Nephron progenitor cell (in vitro differentiated cells): ENCODE measurements at regions not wholly inside any gene's neighbourhood (a gene's known extent, or its start where the extent isn't known, plus 50 kb on each side); places are given as distances from the start of the nearest gene placed in this dataset.
A peak's percentile ranks its signal among the peaks of the same experiment; 100 is the strongest.

Experiments used
- DNase-seq: peaks from one replicate; pipeline ENCODE4 v3.0.0; 2021
- H3K27ac Mint-ChIP-seq: 2 replicates; pipeline ENCODE4 v1.8.0; 2021; ENCODE audit warnings: mild to moderate bottlenecking, moderate library complexity, mixed read lengths
- H3K27me3 Mint-ChIP-seq: 2 replicates; pipeline ENCODE4 v1.8.0; 2021; ENCODE audit warnings: mild to moderate bottlenecking, low read depth, mixed read lengths; ENCODE audit not compliant: poor library complexity
- H3K36me3 Mint-ChIP-seq: 2 replicates; pipeline ENCODE4 v1.8.0; 2021; ENCODE audit warnings: low read depth, mixed read lengths
- H3K4me1 Mint-ChIP-seq: 2 replicates; pipeline ENCODE4 v1.8.0; 2021; ENCODE audit warnings: mixed read lengths
- H3K4me3 Mint-ChIP-seq: 2 replicates; pipeline ENCODE4 v1.8.0; 2021; ENCODE audit warnings: mild to moderate bottlenecking, moderate library complexity, mixed read lengths
- H3K9me3 Mint-ChIP-seq: 2 replicates; pipeline ENCODE4 v1.8.0; 2021; ENCODE audit warnings: mild to moderate bottlenecking, moderate library complexity, mixed read lengths
- CTCF ChIP-seq: fragments of 200-600 bp; sonication (generic); IDR thresholded peaks from 2 replicates; pipeline ENCODE4 v1.5.0; 2021; ENCODE audit warnings: antibody characterized with exemption

DNA sequence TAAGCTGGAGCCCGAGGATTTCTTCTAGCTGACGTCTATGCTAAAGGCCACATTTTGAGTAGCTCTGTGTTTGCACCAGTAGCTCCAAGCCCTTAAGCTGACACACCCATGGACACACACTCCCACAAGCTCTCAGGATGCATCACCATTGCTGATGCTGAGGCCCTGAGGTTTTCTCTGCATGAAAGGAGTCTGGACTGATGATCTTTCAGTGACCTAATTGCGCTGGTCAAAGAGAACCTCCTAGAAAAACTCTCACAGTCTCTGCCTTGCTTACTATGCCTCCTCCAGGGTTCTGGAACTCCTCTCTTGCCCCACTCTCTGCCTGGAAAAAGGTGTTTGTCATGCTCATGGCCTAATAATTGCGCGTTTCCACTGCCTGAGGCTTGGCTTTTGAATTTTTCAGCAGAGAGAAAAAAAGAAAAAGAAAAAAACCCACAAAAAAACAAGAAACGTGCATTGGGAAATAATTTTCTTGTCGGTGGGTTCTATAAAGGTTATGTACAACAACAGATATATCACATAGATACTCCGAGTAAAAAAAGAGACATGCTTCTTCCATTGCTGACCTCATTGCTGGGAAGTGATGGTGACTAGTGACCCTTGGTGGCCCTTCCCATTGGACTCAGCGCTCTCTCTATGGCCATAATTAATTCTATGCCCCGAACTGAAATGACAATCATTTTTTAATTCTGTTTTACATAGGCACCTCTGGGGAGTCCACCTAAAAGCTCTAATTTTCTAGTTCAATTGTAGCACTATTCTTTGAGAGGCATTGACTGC lies 297.0 kb downstream of the TDRD15 start:
- no peak for TF ChIP-seq CTCF
- H3K36me3 Mint-ChIP-seq = no peaks in the 10 kb centered on the region
- H3K9me3 Mint-ChIP-seq = peaks cover 15% of the 10 kb centered on the region
- no peak overlapping the region for H3K4me3 Mint-ChIP-seq
- DNase-seq = no peak
- no peaks in the 10 kb centered on the region for H3K27me3 Mint-ChIP-seq
- peaks cover 22% of the 10 kb centered on the region for H3K4me1 Mint-ChIP-seq
- peak overlapping the region; percentile 61 for H3K27ac Mint-ChIP-seq

GRCh38 chr2:21422050-21422449 lies 298.3 kb downstream of the TDRD15 start:
- Mint-ChIP-seq H3K36me3 (no peaks in the 10 kb centered on the region), H3K27me3 (no peaks in the 10 kb centered on the region), H3K9me3 (peaks cover 15% of the 10 kb centered on the region), H3K4me3 (no peak overlapping the region), H3K4me1 (peaks cover 22% of the 10 kb centered on the region), H3K27ac (peak overlapping the region; percentile 69)
- peak; percentile 41 for DNase-seq
- peak; percentile 31 for TF ChIP-seq CTCF

DNA sequence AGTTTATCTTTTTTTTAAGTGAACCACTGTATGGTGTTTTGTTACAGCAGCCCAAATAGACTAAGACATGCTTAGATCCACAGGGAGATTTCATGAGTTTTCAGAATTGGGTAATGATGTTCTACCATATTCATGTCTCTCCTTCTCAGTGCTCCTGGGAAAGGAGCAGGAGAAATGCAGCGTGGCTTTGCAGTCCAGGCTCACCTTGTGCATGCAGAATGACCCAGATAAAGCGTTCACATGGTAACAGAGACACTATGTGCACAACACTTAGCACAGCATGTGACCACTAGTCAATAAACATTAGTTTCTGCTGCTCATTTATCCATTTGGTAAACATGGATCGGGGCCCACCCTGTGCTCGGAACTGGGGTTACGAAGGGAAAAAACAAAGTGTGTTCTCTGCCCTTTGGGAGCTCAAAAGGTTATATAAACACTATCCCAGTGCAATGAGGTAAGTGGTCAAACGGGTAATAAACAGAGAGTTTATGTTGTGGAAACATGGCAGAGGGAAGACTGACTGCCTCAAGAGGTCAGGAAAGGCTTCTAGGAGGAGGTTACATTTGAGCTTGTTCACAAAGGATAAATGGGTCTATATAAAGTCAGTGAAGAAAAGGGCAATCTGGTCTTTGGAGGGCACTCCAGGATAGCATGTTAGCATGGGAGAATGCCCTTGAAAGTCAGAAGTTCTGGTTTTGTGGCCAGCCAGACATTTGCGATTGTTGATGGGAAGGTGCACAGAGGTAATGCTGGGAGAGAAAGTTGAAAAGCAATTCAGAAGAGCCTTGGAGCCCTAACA lies 299.2 kb downstream of the TDRD15 start:
- no peak overlapping the region for H3K4me3 Mint-ChIP-seq
- peaks cover 15% of the 10 kb centered on the region for H3K9me3 Mint-ChIP-seq
- TF ChIP-seq CTCF = no peak
- DNase-seq = no peak
- H3K4me1 Mint-ChIP-seq = peaks cover 28% of the 10 kb centered on the region
- H3K27ac Mint-ChIP-seq = peak overlapping the region; percentile 40
- H3K27me3 Mint-ChIP-seq = no peaks in the 10 kb centered on the region
- no peaks in the 10 kb centered on the region for H3K36me3 Mint-ChIP-seq

- no peaks in the 10 kb centered on the region for H3K36me3 Mint-ChIP-seq
- H3K4me1 Mint-ChIP-seq = peaks cover 30% of the 10 kb centered on the region
- no peak overlapping the region for H3K4me3 Mint-ChIP-seq
- H3K27me3 Mint-ChIP-seq = no peaks in the 10 kb centered on the region
- TF ChIP-seq CTCF = no peak
- DNase-seq = no peak
- H3K27ac Mint-ChIP-seq = peak overlapping the region; percentile 40
- H3K9me3 Mint-ChIP-seq = peaks cover 15% of the 10 kb centered on the region
These were observed 300.1 kb downstream of the TDRD15 start for GRCh38 chr2:21423854-21424253.

- Mint-ChIP-seq H3K27ac (peak overlapping the region; percentile 52), H3K4me1 (peaks cover 30% of the 10 kb centered on the region), H3K9me3 (peaks cover 17% of the 10 kb centered on the region), H3K4me3 (no peak overlapping the region), H3K36me3 (no peaks in the 10 kb centered on the region), H3K27me3 (no peaks in the 10 kb centered on the region)
- TF ChIP-seq CTCF = no peak
- no peak for DNase-seq
These were observed 300.6 kb downstream of the TDRD15 start for GRCh38 chr2:21424375-21424774.
